HG02623 (cell line): ENCODE measurements at regions not wholly inside any gene's neighbourhood (a gene's known extent, or its start where the extent isn't known, plus 50 kb on each side); places are given as distances from the start of the nearest gene placed in this dataset.
"Not testable (repeated sequence)": the region's sequence is repeated elsewhere in the genome, so short reads cannot be mapped to it uniquely, and the experiment has no call there.

Experiments
- ATAC-seq: cut with Tn5 transposase; IDR thresholded peaks from one replicate; pipeline ENCODE4 v1.9.1; 2021; ENCODE audit warnings: moderate library complexity; ENCODE audit not compliant: unreplicated experiment

GRCh38 chr5:100398815-100399214 lies 136.4 kb upstream of the FAM174A start:
- ATAC-seq, result not testable (repeated sequence)

- not testable (repeated sequence) for ATAC-seq
Measured at GRCh38 chr5:100379254-100379858, 155.8 kb upstream of the FAM174A start.

GRCh38 chr5:100364757-100365478 lies 170.3 kb upstream of the FAM174A start:
- not testable (repeated sequence) for ATAC-seq

- ATAC-seq, result not testable (repeated sequence)
Measured at GRCh38 chr5:100364343-100364742, 170.8 kb upstream of the FAM174A start.

GRCh38 chr5:100359998-100360397 lies 175.2 kb upstream of the FAM174A start:
- not testable (repeated sequence) for ATAC-seq

- ATAC-seq, result not testable (repeated sequence)
Measured at GRCh38 chr5:100346269-100346668, 188.9 kb upstream of the FAM174A start.

- not testable (repeated sequence) for ATAC-seq
Measured at GRCh38 chr5:100341485-100341884, 193.7 kb upstream of the FAM174A start.

- ATAC-seq, result no peak
Measured at GRCh38 chr5:100322483-100322882, 212.7 kb upstream of the FAM174A start.

- ATAC-seq, result no peak
Measured at GRCh38 chr5:100319885-100320284, 215.3 kb upstream of the FAM174A start.

GRCh38 chr5:100313657-100314056 lies 221.5 kb upstream of the FAM174A start:
- no peak for ATAC-seq

GRCh38 chr5:100311806-100312205 lies 223.4 kb upstream of the FAM174A start:
- no peak for ATAC-seq

GRCh38 chr5:100306000-100306399 lies 229.2 kb upstream of the FAM174A start:
- no peak for ATAC-seq

- ATAC-seq, result no peak
Measured at GRCh38 chr5:100303216-100303615, 232.0 kb upstream of the FAM174A start.

- no peak for ATAC-seq
Measured at GRCh38 chr5:100299261-100299660, 235.9 kb upstream of the FAM174A start.

- no peak for ATAC-seq
Measured at GRCh38 chr5:100276071-100276470, 259.1 kb upstream of the FAM174A start.

GRCh38 chr5:100275631-100276030 lies 259.5 kb upstream of the FAM174A start:
- ATAC-seq, result no peak

GRCh38 chr5:100273846-100274580 lies 261.2 kb upstream of the FAM174A start:
- ATAC-seq, result no peak

GRCh38 chr5:100270023-100270771 lies 265.0 kb upstream of the FAM174A start:
- ATAC-seq, result peak; percentile 53

GRCh38 chr5:100260968-100261367 lies 274.2 kb upstream of the FAM174A start:
- ATAC-seq, result no peak

- no peak for ATAC-seq
Measured at GRCh38 chr5:100252944-100253343, 282.2 kb upstream of the FAM174A start.

GRCh38 chr5:100252037-100252436 lies 283.1 kb upstream of the FAM174A start:
- no peak for ATAC-seq
